Left colon (tissue), 2 donors: ENCODE measurements at regions not wholly inside any gene's neighbourhood (a gene's known extent, or its start where the extent isn't known, plus 50 kb on each side); places are given as distances from the start of the nearest gene placed in this dataset.
"Not testable (repeated sequence)": the region's sequence is repeated elsewhere in the genome, so short reads cannot be mapped to it uniquely, and the experiment has no call there.

Source experiments
- ATAC-seq: fragments of 200-7000 bp; cut with Tn5 transposase; one replicate; pipeline ENCODE4 v1.9.1; 2020; ENCODE audit warnings: mild to moderate bottlenecking, moderate library complexity
- DNase-seq, 2 donors: peaks; one replicate each; pipeline ENCODE4 v3.0.0-alpha.2; 2020
- intact Hi-C, 2 donors: fragments of 100-400 bp; cut with DNase I in 1 of 2; cut with micrococcal nuclease in 1 of 2; formaldehyde crosslinking; loops; one replicate each; pipeline versions ENCODE4 v1.11.2 to v1.14.0; 2022; cut with DNase I, micrococcal nuclease
- donor health status: DM: no; HTN: no; CAD: no.
- donor health status: DM: yes; HTN: yes; CAD: no.

DNA sequence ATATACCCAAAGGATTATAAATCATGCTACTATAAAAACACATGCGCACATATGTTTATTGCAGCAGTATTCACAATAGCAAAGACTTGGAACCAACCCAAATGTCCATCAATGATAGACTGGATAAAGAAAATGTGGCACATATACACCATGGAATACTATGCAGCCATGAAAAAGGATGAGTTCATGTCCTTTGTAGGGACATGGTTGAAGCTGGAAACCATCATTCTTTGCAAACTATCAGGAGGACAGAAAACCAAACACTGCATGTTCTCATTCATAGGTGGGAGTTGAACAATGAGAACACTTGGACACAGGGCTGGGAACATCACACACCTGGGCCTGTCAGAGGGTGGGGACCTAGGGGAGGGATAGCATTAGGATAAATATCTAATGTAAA is 98.9 kb upstream of the BCHE start:
- ATAC-seq: not testable (repeated sequence)

DNA sequence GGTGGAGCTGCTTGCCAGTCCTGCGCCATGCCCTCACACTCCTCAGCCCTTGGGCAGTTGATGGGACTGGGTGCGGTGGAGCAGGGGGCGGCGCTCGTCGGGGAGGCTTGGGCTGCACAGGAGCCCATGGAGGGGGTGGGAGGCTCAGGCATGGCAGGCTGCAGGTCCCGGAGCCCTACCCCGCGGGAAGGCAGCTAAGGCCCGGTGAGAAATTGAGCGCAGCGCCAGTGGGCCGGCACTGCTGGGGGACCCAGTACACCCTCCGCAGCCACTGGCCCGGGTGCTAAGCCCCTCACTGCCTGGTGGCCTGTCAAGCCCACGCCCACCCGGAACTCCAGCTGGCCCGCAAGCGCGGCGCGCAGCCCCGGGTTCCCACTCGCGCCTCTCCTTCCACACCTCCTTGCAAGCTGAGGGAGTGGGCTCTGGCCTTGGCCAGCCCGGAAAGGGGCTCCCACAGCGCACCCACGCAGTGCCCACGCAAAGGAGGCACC is 87.1 kb upstream of the BCHE start:
- DNase-seq, ATAC-seq, intact Hi-C loops: not testable (repeated sequence)

More for the DNA sequence above, 98.9 kb upstream of the BCHE start:
- intact Hi-C loops, DNase-seq: not testable (repeated sequence)

DNA sequence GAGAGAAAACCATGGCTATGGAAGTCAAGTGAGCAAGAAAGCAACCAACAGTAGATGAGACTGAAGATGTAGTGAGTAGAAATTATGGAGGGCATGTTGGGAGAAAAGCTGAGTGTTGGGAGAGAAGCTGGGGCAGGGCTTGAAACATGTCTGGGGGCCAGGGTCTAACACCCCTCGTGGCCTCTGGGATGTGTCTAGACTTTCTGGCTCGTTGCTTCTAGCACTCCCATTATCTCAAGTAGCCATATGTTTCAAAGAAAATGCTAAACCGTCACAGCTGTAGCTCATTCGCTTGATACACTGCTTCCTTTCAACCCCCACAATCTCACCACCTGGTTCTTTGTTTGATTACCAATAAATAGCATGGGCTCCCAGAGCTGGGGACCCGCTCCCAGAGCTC is 83.8 kb upstream of the BCHE start:
- no peak for DNase-seq
- intact Hi-C loops: no loop called here
- ATAC-seq: no peak

DNA sequence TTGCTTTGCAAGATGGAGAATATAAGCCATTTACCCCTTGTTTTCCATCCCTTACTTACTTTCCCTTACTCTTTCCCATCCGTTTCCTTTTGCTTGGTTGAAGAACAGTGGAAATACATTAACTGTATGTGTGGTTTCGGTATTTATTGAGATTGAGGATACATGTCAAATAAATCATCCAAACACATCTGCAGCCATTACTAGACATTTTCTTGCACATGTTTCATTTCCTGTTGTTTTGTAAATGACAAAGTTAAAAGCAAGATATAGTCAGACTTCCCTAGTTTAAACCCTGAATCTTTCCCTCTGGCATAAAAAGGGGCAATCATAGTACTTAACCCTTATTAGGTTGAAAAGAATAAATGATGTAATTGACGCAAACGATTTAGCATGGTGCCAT is 82.1 kb upstream of the BCHE start:
- ATAC-seq (no peak), DNase-seq (no peak)
- intact Hi-C loops: no loop called here

DNA sequence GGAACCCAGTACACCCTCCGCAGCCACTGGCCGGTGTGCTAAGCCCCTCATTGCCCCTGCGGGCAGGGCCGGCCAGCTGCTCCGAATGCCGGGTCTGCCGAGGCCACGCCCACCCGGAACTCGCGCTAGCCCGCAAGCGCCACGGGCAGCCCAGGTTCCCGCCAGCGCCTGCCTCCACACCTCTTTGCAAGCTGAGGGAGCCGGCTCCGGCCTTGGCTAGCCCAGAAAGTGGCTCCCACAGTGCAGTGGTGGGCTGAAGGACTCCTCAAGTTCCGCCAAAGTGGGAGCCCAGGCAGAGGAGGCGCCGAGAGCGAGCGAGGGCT is 81.4 kb upstream of the BCHE start:
- intact Hi-C loops: no loop called here
- ATAC-seq (no peak), DNase-seq (no peak)

DNA sequence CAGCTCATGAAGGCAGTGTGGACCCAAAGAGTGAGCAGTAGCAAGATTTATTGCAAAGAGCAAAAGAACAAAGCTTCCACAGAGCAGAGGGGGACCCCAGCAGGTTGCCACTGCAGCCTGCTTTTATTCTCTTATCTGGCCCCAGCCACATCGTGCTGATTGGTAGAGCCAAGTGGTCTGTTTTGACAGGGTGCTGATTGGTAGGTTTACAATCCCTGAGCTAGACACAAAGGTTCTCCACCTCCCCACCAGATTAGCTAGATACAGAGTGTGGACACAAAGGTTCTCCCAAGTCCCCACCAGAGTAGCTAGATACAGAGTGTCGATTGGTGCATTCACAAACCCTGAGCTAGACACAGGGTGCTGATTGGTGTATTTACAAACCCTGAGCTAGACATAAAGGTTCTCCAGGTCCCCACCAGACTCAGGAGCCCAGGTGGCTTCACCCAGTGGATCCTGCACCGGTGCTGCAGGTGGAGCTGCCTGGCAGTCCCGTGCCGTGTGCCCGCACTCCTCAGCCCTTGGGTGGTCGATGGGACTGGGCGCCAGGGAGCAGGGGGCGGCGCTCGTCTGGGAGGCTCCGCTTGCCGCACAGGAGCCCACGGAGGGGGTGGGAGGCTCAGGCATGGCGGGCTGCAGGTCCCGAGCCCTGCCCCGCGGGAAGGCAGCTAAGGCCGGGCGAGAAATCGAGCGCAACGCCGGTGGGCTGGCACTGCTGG is 80.9 kb upstream of the BCHE start:
- intact Hi-C loops, ATAC-seq, DNase-seq: not testable (repeated sequence)

DNA sequence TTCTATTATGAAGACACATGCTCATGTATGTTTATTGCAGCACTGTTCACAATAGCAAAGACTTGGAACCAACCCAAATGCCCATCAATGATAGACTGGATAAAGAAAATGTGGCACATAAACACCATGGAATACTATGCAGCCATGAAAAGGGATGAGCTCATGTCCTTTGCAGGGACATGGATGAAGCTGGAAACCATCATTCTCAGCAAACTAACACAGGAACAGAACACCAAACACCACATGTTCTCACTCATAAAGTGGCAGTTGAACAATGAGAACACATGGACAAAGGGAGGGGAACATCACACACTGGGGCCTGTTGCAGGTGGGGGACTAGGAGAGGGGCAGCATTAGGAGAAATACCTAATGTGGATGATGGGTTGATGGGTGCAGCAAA is 77.9 kb upstream of the BCHE start:
- intact Hi-C loops, DNase-seq, ATAC-seq: not testable (repeated sequence)

DNA sequence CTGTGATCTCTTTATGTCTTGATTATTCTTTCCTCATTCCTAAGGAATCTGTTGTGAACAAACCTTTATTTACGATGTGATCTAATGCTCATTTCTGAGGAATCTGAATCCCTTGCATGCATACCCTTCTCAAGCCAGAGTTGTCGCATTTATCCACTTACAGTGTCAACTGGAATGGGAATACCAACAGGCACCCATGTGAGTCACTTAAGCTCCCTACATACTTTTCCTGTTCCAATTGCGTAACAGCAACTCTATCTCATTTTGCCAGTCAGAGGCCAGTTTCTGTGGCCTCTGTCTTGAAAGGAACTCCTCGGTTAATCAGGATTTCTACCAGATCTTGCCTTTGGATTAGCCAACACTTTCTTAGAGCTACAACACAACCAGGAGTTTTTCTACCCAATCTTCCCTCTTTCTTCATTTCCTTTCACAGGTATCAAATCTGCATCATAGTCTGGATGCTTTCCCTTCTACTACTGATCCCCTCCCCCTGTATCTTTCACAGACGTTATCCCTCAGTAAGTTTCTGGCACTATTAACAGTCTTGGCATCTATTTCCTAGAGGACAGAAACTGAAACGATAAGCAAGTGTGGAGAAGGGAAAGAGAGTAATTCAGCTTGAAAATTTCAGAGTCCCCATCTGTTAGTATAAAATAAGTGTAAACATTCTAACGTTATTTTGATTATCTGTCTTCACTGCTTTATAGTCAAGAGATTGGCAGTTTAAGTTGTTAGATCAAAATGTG is 66.8 kb upstream of the BCHE start:
- intact Hi-C loops: no loop called here
- ATAC-seq: no peak
- no peak for DNase-seq

DNA sequence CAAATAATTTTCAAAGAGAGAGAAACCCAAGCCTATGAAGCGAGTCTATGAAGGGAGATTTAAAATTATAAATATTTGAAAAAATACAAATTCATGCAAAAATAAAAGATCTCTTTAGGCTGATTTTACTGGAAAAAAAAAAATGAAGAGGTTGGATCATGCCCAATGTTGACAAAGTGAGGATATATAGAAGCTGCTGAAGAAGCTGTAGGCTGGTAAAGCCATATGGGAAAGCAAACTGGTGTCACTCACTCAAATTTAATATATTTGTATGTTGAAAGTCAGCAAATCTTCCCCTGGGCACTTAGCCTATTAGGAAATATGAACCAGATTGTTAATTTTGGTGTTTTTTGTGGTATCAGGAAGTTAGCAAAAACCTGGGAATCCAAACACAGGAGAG is 61.8 kb upstream of the BCHE start:
- ATAC-seq: no peak
- intact Hi-C loops: no loop called here

DNA sequence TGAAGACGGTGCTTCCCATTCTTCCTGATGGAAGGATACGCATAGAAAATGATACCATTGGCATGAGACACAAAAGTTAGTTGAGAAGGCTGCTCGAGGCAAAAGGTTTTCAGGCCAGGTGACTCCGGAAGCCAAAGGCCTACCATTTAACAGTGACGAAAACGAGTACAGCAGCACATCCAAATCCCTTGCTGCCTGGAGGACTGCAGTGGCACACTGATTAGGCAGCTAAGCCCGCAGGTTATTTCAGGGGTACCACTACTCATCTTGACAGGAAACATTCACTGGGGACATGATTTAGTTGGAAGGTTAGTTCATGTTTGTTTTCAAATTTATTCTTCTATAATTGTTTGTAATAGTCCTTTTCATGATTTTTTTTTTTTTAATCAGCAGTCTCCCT is 59.9 kb upstream of the BCHE start:
- ATAC-seq: no peak
- no peak for DNase-seq
- intact Hi-C loops: no loop called here

More for the DNA sequence above, 61.8 kb upstream of the BCHE start:
- DNase-seq: no peak

DNA sequence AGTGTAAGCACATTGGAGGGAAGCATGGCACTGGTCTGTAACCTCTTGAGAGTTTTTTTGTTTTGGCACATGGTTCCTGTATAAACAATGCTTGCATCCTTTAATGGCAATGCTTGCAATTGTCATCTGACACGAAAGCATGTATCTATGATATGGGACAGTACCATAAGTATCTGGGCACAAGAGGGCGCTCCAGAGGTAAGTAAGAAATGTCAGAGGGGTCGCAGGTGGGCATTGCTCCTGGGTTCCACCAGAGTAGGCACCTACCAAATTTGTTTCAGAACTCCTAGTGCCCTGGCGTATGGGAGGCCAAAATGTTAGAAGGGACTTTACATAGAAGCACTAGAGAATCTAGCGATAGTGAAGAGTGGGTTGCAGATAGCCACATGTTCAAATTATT is 58.7 kb upstream of the BCHE start:
- intact Hi-C loops: no loop called here
- peak in 1 of 2 donors; percentile 7 for DNase-seq
- ATAC-seq: no peak

DNA sequence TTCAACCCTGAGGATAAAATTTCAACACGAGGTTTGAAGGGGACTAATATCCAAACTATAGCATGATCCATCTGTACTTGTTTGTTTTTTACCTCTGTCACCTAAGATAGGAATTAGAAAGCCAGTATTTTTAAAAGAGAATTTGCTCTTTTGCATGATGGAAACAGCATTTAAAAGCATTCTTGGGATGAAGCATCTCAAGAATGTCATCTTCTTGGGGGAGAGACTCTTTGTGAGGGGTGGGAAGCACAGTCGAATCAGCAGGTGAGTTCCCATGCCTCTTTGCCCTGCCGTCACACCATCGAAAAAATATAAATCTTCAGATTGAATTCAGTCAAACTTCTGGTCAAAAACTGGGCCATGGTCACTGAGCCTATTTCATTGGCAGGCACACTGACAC is 55.3 kb upstream of the BCHE start:
- intact Hi-C loops: no loop called here
- no peak for DNase-seq
- ATAC-seq: no peak
